CD14-positive monocyte (primary cell): ENCODE measurements at regions not wholly inside any gene's neighbourhood (a gene's known extent, or its start where the extent isn't known, plus 50 kb on each side); places are given as distances from the start of the nearest gene placed in this dataset.

Experiments used
- DNase-seq, 3 donors: peaks; one replicate each; pipeline ENCODE4 v3.0.0-alpha.2; 2011 to 2022
- H2AFZ ChIP-seq: 2 replicates; pipeline ENCODE4 v1.6.0; 2012; ENCODE audit warnings: mild to moderate bottlenecking, low read depth, low read length, inconsistent platforms; ENCODE audit not compliant: insufficient read depth, poor library complexity, severe bottlenecking
- H3K27ac ChIP-seq, 2 donors: 1 replicate in 1 of 2; 2 replicates in 1 of 2; pipeline ENCODE4 v1.5.1; 2012 to 2013; ENCODE audit warnings: low read length in 2 of 2, control low read depth in 1 of 2, inconsistent platforms in 1 of 2, low read depth in 1 of 2, mild to moderate bottlenecking in 1 of 2
- H3K27me3 ChIP-seq, 2 donors: one replicate each; pipeline versions ENCODE4 v1.6.0 to v1.6.1; 2011 to 2013; ENCODE audit warnings: low read length in 2 of 2; ENCODE audit not compliant: control insufficient read depth in 2 of 2, insufficient read depth in 2 of 2
- H3K36me3 ChIP-seq, 2 donors: replicated peaks in 1 of 2; 1 replicate in 1 of 2; 2 replicates in 1 of 2; pipeline versions ENCODE4 v1.5.1 to v1.6.1; 2012 to 2013; ENCODE audit warnings: low read length in 2 of 2, control low read depth in 1 of 2, inconsistent platforms in 1 of 2, mild to moderate bottlenecking in 1 of 2; ENCODE audit not compliant: insufficient read depth in 2 of 2, control insufficient read depth in 1 of 2
- H3K4me1 ChIP-seq, 2 donors: 1 replicate in 1 of 2; 2 replicates in 1 of 2; pipeline versions ENCODE4 v1.5.1 to v1.6.1; 2012 to 2013; ENCODE audit warnings: low read length in 2 of 2, control low read depth in 1 of 2, inconsistent platforms in 1 of 2, mild to moderate bottlenecking in 1 of 2, moderate library complexity in 1 of 2; ENCODE audit not compliant: insufficient read depth in 2 of 2, control insufficient read depth in 1 of 2
- H3K4me2 ChIP-seq: replicated peaks from 2 replicates; pipeline ENCODE3; 2012; ENCODE audit warnings: low read length, moderate library complexity, mild to moderate bottlenecking; ENCODE audit not compliant: poor library complexity, severe bottlenecking; ENCODE audit errors: extremely low read depth
- H3K4me3 ChIP-seq, 3 experiments: fragments of 200-600 bp in 1 of 3; sonication (generic) in 1 of 3; replicated peaks in 1 of 3; 1 replicate in 2 of 3; 2 replicates in 1 of 3; pipeline ENCODE4 v1.5.1; 2011 to 2013; ENCODE audit warnings: low read length in 3 of 3, mild to moderate bottlenecking in 3 of 3, control low read depth in 2 of 3, low read depth in 2 of 3, inconsistent platforms in 1 of 3, moderate library complexity in 1 of 3
- H3K79me2 ChIP-seq: 2 replicates; pipeline ENCODE4 v1.6.0; 2012; ENCODE audit warnings: mild to moderate bottlenecking, control low read depth, inconsistent platforms, low read length, moderate library complexity; ENCODE audit not compliant: insufficient read depth
- H3K9ac ChIP-seq: 2 replicates; pipeline ENCODE4 v1.6.0; 2017; ENCODE audit warnings: low read length, mild to moderate bottlenecking; ENCODE audit not compliant: insufficient read depth, poor library complexity, severe bottlenecking
- H3K9me3 ChIP-seq, 2 donors: replicated peaks in 1 of 2; 1 replicate in 1 of 2; 2 replicates in 1 of 2; pipeline versions ENCODE4 v1.5.1 to v1.6.1; 2012 to 2013; ENCODE audit warnings: low read length in 2 of 2, control low read depth in 1 of 2; ENCODE audit not compliant: control insufficient read depth in 1 of 2, insufficient read depth in 1 of 2
- H4K20me1 ChIP-seq: 2 replicates; pipeline ENCODE4 v1.6.0; 2012; ENCODE audit warnings: mild to moderate bottlenecking, low read length, control low read depth, moderate library complexity; ENCODE audit not compliant: insufficient read depth
- H3K27ac Mint-ChIP-seq, 7 donors: one replicate each; pipeline ENCODE4 v1.8.0; 2020; ENCODE audit warnings: mild to moderate bottlenecking in 7 of 7, mixed read lengths in 7 of 7, moderate library complexity in 6 of 7, inconsistent platforms in 2 of 7
- H3K27me3 Mint-ChIP-seq, 3 donors: one replicate each; pipeline ENCODE4 v1.8.0; 2021 to 2022; ENCODE audit warnings: low read depth in 3 of 3, mild to moderate bottlenecking in 3 of 3, mixed read lengths in 3 of 3, moderate library complexity in 3 of 3, inconsistent platforms in 1 of 3
- H3K36me3 Mint-ChIP-seq, 2 donors: one replicate each; pipeline ENCODE4 v1.8.0; 2020; ENCODE audit warnings: mixed read lengths in 2 of 2, inconsistent platforms in 1 of 2, mild to moderate bottlenecking in 1 of 2
- H3K4me1 Mint-ChIP-seq: one replicate; pipeline ENCODE4 v1.8.0; 2020; ENCODE audit warnings: mild to moderate bottlenecking, mixed read lengths
- H3K4me3 Mint-ChIP-seq, 2 donors: one replicate each; pipeline ENCODE4 v1.8.0; 2020; ENCODE audit warnings: mild to moderate bottlenecking in 2 of 2, mixed read lengths in 2 of 2, moderate library complexity in 1 of 2
- H3K9me3 Mint-ChIP-seq, 7 donors: one replicate each; pipeline ENCODE4 v1.8.0; 2020 to 2022; ENCODE audit warnings: mixed read lengths in 7 of 7, mild to moderate bottlenecking in 6 of 7, moderate library complexity in 6 of 7, inconsistent platforms in 2 of 7
- WGBS: methylation state at CpG from one replicate; pipeline ENCODE4 v1.1.5; 2013; ENCODE audit warnings: missing lambda C conversion rate; ENCODE audit not compliant: insufficient coverage; 5-methylcytosine and 5-hydroxymethylcytosine counted together
- intact Hi-C, 2 donors: fragments of 100-400 bp; cut with micrococcal nuclease; formaldehyde crosslinking; loops; one replicate each; pipeline versions ENCODE4 v1.15.0 to v1.15.1; 2023
- TF ChIP-seq, protein P1 (sequence below): fragments of 200-600 bp; IDR thresholded peaks from one replicate; pipeline ENCODE4 v1.8.0; 2022; ENCODE audit warnings: antibody characterized with exemption, mild to moderate bottlenecking

DNA sequence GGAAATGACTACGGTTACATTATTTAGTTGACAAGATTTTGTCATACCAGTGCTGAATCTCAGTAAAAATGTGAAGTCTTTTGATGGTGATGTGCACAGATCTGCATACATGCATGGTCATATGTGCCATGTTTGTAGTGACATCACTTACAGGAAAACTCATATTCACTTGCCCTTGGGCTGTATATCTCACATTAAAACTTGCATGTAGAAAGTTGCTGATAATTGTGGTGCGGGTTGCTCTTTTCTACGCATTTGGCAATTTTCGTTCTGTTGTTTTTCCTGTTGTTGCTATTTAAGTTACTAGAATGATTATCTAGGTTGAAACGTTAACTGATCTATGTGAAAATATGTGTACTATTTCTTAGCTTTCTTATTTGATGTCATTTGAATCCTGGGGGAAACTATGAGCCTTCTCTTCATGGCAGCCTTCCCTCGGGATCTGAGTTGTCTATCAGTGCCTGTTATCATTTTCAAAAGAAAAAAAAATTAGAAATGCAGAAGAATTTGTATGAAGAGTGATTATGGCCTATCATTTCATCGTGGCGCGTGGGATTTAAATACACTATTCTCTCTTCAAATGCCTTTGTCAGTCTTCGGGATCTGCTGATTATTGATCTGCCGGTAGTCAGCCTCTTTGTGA is 296.6 kb downstream of the TMX3 start:
- TF ChIP-seq, protein P1, sequence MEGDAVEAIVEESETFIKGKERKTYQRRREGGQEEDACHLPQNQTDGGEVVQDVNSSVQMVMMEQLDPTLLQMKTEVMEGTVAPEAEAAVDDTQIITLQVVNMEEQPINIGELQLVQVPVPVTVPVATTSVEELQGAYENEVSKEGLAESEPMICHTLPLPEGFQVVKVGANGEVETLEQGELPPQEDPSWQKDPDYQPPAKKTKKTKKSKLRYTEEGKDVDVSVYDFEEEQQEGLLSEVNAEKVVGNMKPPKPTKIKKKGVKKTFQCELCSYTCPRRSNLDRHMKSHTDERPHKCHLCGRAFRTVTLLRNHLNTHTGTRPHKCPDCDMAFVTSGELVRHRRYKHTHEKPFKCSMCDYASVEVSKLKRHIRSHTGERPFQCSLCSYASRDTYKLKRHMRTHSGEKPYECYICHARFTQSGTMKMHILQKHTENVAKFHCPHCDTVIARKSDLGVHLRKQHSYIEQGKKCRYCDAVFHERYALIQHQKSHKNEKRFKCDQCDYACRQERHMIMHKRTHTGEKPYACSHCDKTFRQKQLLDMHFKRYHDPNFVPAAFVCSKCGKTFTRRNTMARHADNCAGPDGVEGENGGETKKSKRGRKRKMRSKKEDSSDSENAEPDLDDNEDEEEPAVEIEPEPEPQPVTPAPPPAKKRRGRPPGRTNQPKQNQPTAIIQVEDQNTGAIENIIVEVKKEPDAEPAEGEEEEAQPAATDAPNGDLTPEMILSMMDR: no peak
- H3K4me3 Mint-ChIP-seq: no peak overlapping the region
- intact Hi-C loops: no loop called here

DNA sequence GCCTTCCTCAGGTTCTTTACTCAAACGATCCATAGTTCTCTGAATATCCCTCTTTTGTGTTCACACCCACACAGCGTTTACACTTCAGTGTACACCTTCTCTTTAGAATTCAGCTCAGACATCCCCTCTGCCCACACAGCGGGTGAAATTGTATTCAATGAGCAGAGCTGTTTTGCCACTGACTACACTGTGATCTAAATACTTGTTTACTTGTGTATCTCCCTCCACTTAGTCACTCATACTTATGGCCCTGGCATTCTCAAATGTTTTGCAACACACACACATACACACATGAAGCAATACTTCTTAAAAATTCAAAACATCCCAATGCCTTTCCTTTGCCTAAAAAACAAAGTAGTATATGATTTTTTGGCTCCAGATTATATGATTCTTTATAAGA is 297.1 kb downstream of the TMX3 start:
- Mint-ChIP-seq H3K4me3 (no peak overlapping the region), H3K36me3 (no peaks in the 10 kb centered on the region), H3K4me1 (no peaks in the 10 kb centered on the region), H3K9me3 (peaks cover 0 to 9% (median 0%) of the 10 kb centered on the region in 7 donors), H3K27ac (no peak overlapping the region), H3K27me3 (no peaks in the 10 kb centered on the region)
- no peaks in the 10 kb centered on the region for H3K79me2 ChIP-seq
- H3K4me3 ChIP-seq: no peak overlapping the region
- TF ChIP-seq, protein P1: no peak
- intact Hi-C loops: no loop called here
- no peak overlapping the region for H3K9ac ChIP-seq
- no peak overlapping the region for H3K27ac ChIP-seq
- H4K20me1 ChIP-seq: no peaks in the 10 kb centered on the region
- no peak overlapping the region for H2AFZ ChIP-seq
- no peak overlapping the region for H3K4me2 ChIP-seq
- no peak for DNase-seq
- no peaks in the 10 kb centered on the region for H3K36me3 ChIP-seq
- 98% methylated on average over 3 of the region's 3 CpGs for WGBS
- no peaks in the 10 kb centered on the region for H3K27me3 ChIP-seq
- no peaks in the 10 kb centered on the region for H3K4me1 ChIP-seq
- H3K9me3 ChIP-seq: no peaks in the 10 kb centered on the region

More for the DNA sequence above, 296.6 kb downstream of the TMX3 start:
- Mint-ChIP-seq H3K27ac (no peak overlapping the region), H3K9me3 (peaks cover 0 to 9% (median 1%) of the 10 kb centered on the region in 7 donors), H3K4me1 (no peaks in the 10 kb centered on the region), H3K36me3 (no peaks in the 10 kb centered on the region), H3K27me3 (no peaks in the 10 kb centered on the region)
- WGBS: 93% methylated on average over 3 of the region's 11 CpGs
- Histone ChIP-seq H3K79me2 (no peaks in the 10 kb centered on the region), H2AFZ (no peak overlapping the region), H4K20me1 (no peaks in the 10 kb centered on the region), H3K9me3 (no peaks in the 10 kb centered on the region), H3K4me3 (no peak overlapping the region), H3K9ac (no peak overlapping the region), H3K4me2 (no peak overlapping the region), H3K36me3 (no peaks in the 10 kb centered on the region), H3K4me1 (no peaks in the 10 kb centered on the region), H3K27ac (no peak overlapping the region), H3K27me3 (no peaks in the 10 kb centered on the region)
- DNase-seq: no peak
